SK-N-SH (cell line): ENCODE measurements at regions not wholly inside any gene's neighbourhood (a gene's known extent, or its start where the extent isn't known, plus 50 kb on each side); places are given as distances from the start of the nearest gene placed in this dataset.

ENCODE experiments used
- CTCF ChIP-seq: fragments of 200-600 bp; sonication (generic); IDR thresholded peaks from 2 replicates; pipeline ENCODE4 v1.6.1; 2017; ENCODE audit warnings: antibody characterized with exemption, mild to moderate bottlenecking, moderate library complexity
- EP300 ChIP-seq, 2 experiments: IDR thresholded peaks; 2 replicates each; pipeline versions ENCODE4 v1.4.0 to v1.6.1; 2012; ENCODE audit warnings: borderline replicate concordance in 1 of 2, low read depth in 1 of 2, low read length in 1 of 2
- GATA2 ChIP-seq: sonication (generic); formaldehyde crosslinking; IDR thresholded peaks from 2 replicates; pipeline ENCODE4 v1.5.0; 2020; ENCODE audit warnings: mild to moderate bottlenecking, missing genetic modification reagents
- MAX ChIP-seq: IDR thresholded peaks from 2 replicates; pipeline ENCODE4 v1.4.0; 2012; ENCODE audit warnings: low read depth
- POLR2AphosphoS5 ChIP-seq: IDR thresholded peaks from 2 replicates; pipeline ENCODE4 v1.6.1; 2012; ENCODE audit warnings: low read depth, low read length
- RAD21 ChIP-seq: IDR thresholded peaks from 2 replicates; pipeline ENCODE4 v1.6.1; 2012; ENCODE audit warnings: mild to moderate bottlenecking, low read length
- RCOR1 ChIP-seq: fragments of 150-350 bp; IDR thresholded peaks from 2 replicates; pipeline ENCODE4 v1.6.1; 2017; ENCODE audit warnings: antibody characterized with exemption, low read length
- SIN3A ChIP-seq: IDR thresholded peaks from 2 replicates; pipeline ENCODE4 v1.6.1; 2012; ENCODE audit warnings: low read depth, mild to moderate bottlenecking, low read length, moderate library complexity, borderline replicate concordance
- TAF1 ChIP-seq: IDR thresholded peaks from 2 replicates; pipeline ENCODE4 v1.6.1; 2012; ENCODE audit warnings: low read depth, mild to moderate bottlenecking, low read length, moderate library complexity, borderline replicate concordance
- YY1 ChIP-seq: IDR thresholded peaks from 2 replicates; pipeline ENCODE4 v1.4.0; 2012; ENCODE audit warnings: low read depth, mild to moderate bottlenecking

- TF ChIP-seq RAD21 (no peak), RCOR1 (no peak), EP300 (IDR thresholded peaks at IDR 0.05; ENCODE audit: borderline replicate concordance in 1 of 2, low read depth in 1 of 2, low read length in 1 of 2) (no peak), CTCF (no peak), SIN3A (no peak), POLR2AphosphoS5 (no peak), GATA2 (CRISPR knock-in tag) (no peak), TAF1 (no peak), YY1 (no peak), MAX (no peak)
Observed at GRCh38 chr14:71324767-71325272, 417.6 kb downstream of the PCNX1 start.
